Breast epithelium (tissue), 4 donors: ENCODE measurements at regions not wholly inside any gene's neighbourhood (a gene's known extent, or its start where the extent isn't known, plus 50 kb on each side); places are given as distances from the start of the nearest gene placed in this dataset.

Experiments used
- DNase-seq, 2 donors: peaks; one replicate each; pipeline ENCODE4 v3.0.0-alpha.2; 2019; ENCODE audit warnings: low spot score in 2 of 2
- H3K27ac ChIP-seq, 2 donors: fragments of 200-600 bp; sonication (generic) in 1 of 2; one replicate each; pipeline ENCODE4 v1.5.1; 2016 to 2019; ENCODE audit warnings: mild to moderate bottlenecking in 1 of 2
- H3K27me3 ChIP-seq, 2 donors: fragments of 200-600 bp; sonication (generic) in 1 of 2; one replicate each; pipeline versions ENCODE4 v1.5.1 to v1.6.0; 2017 to 2019; ENCODE audit warnings: control low read depth in 1 of 2, mild to moderate bottlenecking in 1 of 2
- H3K36me3 ChIP-seq: fragments of 200-600 bp; one replicate; pipeline ENCODE4 v1.5.1; 2019
- H3K4me1 ChIP-seq, 2 donors: fragments of 200-600 bp; sonication (generic); one replicate each; pipeline ENCODE4 v1.5.1; 2016 to 2019; ENCODE audit warnings: control low read depth in 1 of 2
- H3K4me3 ChIP-seq, 3 donors: fragments of 200-600 bp; sonication (generic); 1 replicate in 2 of 3; 2 replicates in 1 of 3; pipeline ENCODE4 v1.5.1; 2016 to 2019; ENCODE audit warnings: mild to moderate bottlenecking in 3 of 3, moderate library complexity in 2 of 3
- H3K9me3 ChIP-seq, 2 donors: fragments of 200-600 bp; sonication (generic) in 1 of 2; one replicate each; pipeline ENCODE4 v1.5.1; 2016 to 2019; ENCODE audit warnings: control low read depth in 1 of 2
- CTCF ChIP-seq, 3 donors: fragments of 450-650 bp; IDR thresholded peaks; one replicate each; pipeline ENCODE4 v1.5.1; 2016 to 2017; ENCODE audit warnings: antibody characterized with exemption in 3 of 3, mild to moderate bottlenecking in 3 of 3, moderate library complexity in 3 of 3
- POLR2A ChIP-seq: fragments of 450-650 bp; IDR thresholded peaks from one replicate; pipeline ENCODE4 v1.6.1; 2016; ENCODE audit warnings: antibody characterized with exemption, mild to moderate bottlenecking, moderate library complexity
- POLR2AphosphoS5 ChIP-seq, 3 donors: sonication (generic); formaldehyde crosslinking; IDR thresholded peaks; one replicate each; pipeline ENCODE4 v1.6.1; 2017; ENCODE audit warnings: antibody characterized with exemption in 3 of 3
- intact Hi-C: fragments of 100-400 bp; cut with DNase I; formaldehyde crosslinking; loops from one replicate; pipeline ENCODE4 v1.15.1; 2023; ENCODE audit warnings: low total_unique reads

GRCh38 chr3:106746286-106746685 lies 631.0 kb upstream of the CCDC54 start:
- intact Hi-C loops: loop anchor here (1.0 kb wide), 1 partner anchor 10 kb away; no protein-coding TSS in a partner anchor
- DNase-seq: no peak
- Histone ChIP-seq H3K27ac (no peak overlapping the region), H3K36me3 (no peaks in the 10 kb centered on the region), H3K9me3 (no peaks in the 10 kb centered on the region), H3K4me1 (no peaks in the 10 kb centered on the region), H3K4me3 (no peak overlapping the region), H3K27me3 (no peaks in the 10 kb centered on the region)
- TF ChIP-seq POLR2AphosphoS5 (IDR thresholded peaks at IDR 0.05): no peak
- no peak for TF ChIP-seq POLR2A
- TF ChIP-seq CTCF (IDR thresholded peaks at IDR 0.05): no peak

- TF ChIP-seq CTCF (IDR thresholded peaks at IDR 0.05) (no peak), POLR2A (no peak), POLR2AphosphoS5 (IDR thresholded peaks at IDR 0.05) (no peak)
- no peak overlapping the region for H3K4me3 ChIP-seq
- no peak for DNase-seq
- no peak overlapping the region for H3K27ac ChIP-seq
- no peaks in the 10 kb centered on the region for H3K27me3 ChIP-seq
- intact Hi-C loops: no loop called here
- no peaks in the 10 kb centered on the region for H3K4me1 ChIP-seq
- H3K36me3 ChIP-seq: no peaks in the 10 kb centered on the region
- H3K9me3 ChIP-seq: no peaks in the 10 kb centered on the region
Observed at GRCh38 chr3:106748472-106749262, 628.6 kb upstream of the CCDC54 start.

- no peak overlapping the region for H3K4me3 ChIP-seq
- H3K36me3 ChIP-seq: no peaks in the 10 kb centered on the region
- H3K27ac ChIP-seq: no peak overlapping the region
- TF ChIP-seq CTCF (IDR thresholded peaks at IDR 0.05): no peak
- no peak for TF ChIP-seq POLR2AphosphoS5 (IDR thresholded peaks at IDR 0.05)
- no peak for TF ChIP-seq POLR2A
- intact Hi-C loops: no loop called here
- DNase-seq: no peak
- H3K27me3 ChIP-seq: no peaks in the 10 kb centered on the region
- H3K4me1 ChIP-seq: no peaks in the 10 kb centered on the region
- H3K9me3 ChIP-seq: peaks cover under 1 to 8% of the 10 kb centered on the region in 2 donors
Observed at GRCh38 chr3:106750092-106750491, 627.1 kb upstream of the CCDC54 start.

- TF ChIP-seq CTCF (IDR thresholded peaks at IDR 0.05): no peak
- TF ChIP-seq POLR2A: no peak
- TF ChIP-seq POLR2AphosphoS5 (IDR thresholded peaks at IDR 0.05): no peak
- intact Hi-C loops: no loop called here
- no peak overlapping the region for H3K27ac ChIP-seq
Observed at GRCh38 chr3:106755336-106755735, 621.9 kb upstream of the CCDC54 start.

GRCh38 chr3:106756901-106757300 lies 620.3 kb upstream of the CCDC54 start:
- H3K4me1 ChIP-seq: no peaks in the 10 kb centered on the region
- no peak overlapping the region for H3K27ac ChIP-seq
- H3K36me3 ChIP-seq: no peaks in the 10 kb centered on the region
- no peaks in the 10 kb centered on the region for H3K27me3 ChIP-seq
- H3K4me3 ChIP-seq: no peak overlapping the region
- peaks cover 8 to 16% of the 10 kb centered on the region in 2 donors for H3K9me3 ChIP-seq
- DNase-seq: no peak
- intact Hi-C loops: no loop called here
- TF ChIP-seq CTCF (IDR thresholded peaks at IDR 0.05) (no peak), POLR2A (no peak), POLR2AphosphoS5 (IDR thresholded peaks at IDR 0.05) (no peak)

More at GRCh38 chr3:106755336-106755735, 621.9 kb upstream of the CCDC54 start:
- Histone ChIP-seq H3K9me3 (peaks cover 8 to 16% of the 10 kb centered on the region in 2 donors), H3K27me3 (no peaks in the 10 kb centered on the region), H3K36me3 (no peaks in the 10 kb centered on the region), H3K4me3 (no peak overlapping the region), H3K4me1 (no peaks in the 10 kb centered on the region)
- no peak for DNase-seq
